Right lobe of liver (tissue), 4 donors: ENCODE measurements at regions not wholly inside any gene's neighbourhood (a gene's known extent, or its start where the extent isn't known, plus 50 kb on each side); places are given as distances from the start of the nearest gene placed in this dataset.
"Not testable (repeated sequence)": the region's sequence is repeated elsewhere in the genome, so short reads cannot be mapped to it uniquely, and the experiment has no call there.

Source experiments
- POLR2A ChIP-seq: fragments of 450-650 bp; IDR thresholded peaks from one replicate; pipeline ENCODE4 v1.6.1; 2017; ENCODE audit warnings: antibody characterized with exemption, mild to moderate bottlenecking
- TF ChIP-seq, protein P1 (sequence below), 4 donors: fragments of 200-600 bp in 3 of 4; fragments of 450-650 bp in 1 of 4; IDR thresholded peaks; one replicate each; pipeline versions ENCODE4 v1.5.1 to v1.8.0; 2016 to 2022; ENCODE audit warnings: antibody characterized with exemption in 4 of 4, mild to moderate bottlenecking in 2 of 4
- donor health status: DM: no; HTN: no; CAD: no.
- donor health status: DM: no; HTN: no; CAD: no.
- donor health status: DM: no; HTN: yes; CAD: no.

DNA sequence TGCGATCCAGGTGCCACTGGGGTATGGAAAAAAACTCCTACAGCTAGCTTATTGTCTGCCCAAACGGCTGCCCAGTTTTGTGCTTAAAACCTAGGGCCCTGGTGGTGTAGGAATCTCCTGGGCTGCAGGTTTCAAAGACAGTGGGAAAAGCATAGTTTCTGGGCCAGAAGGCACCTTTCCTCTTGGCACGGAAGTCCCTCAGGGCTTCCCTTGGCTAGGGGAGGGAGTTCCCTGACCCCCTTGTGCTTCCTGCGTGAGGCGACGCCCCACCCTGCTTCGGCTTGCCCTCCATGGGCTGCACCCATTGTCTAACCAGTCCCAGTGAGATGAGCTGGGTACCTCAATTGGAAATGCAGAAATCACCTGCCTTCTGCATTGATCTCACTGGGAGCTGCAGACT is 135.0 kb downstream of the CXCL12 start:
- TF ChIP-seq, protein P1, sequence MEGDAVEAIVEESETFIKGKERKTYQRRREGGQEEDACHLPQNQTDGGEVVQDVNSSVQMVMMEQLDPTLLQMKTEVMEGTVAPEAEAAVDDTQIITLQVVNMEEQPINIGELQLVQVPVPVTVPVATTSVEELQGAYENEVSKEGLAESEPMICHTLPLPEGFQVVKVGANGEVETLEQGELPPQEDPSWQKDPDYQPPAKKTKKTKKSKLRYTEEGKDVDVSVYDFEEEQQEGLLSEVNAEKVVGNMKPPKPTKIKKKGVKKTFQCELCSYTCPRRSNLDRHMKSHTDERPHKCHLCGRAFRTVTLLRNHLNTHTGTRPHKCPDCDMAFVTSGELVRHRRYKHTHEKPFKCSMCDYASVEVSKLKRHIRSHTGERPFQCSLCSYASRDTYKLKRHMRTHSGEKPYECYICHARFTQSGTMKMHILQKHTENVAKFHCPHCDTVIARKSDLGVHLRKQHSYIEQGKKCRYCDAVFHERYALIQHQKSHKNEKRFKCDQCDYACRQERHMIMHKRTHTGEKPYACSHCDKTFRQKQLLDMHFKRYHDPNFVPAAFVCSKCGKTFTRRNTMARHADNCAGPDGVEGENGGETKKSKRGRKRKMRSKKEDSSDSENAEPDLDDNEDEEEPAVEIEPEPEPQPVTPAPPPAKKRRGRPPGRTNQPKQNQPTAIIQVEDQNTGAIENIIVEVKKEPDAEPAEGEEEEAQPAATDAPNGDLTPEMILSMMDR (IDR thresholded peaks at IDR 0.05): not testable (repeated sequence)
- not testable (repeated sequence) for TF ChIP-seq POLR2A
